Heart left ventricle (tissue), 16 donors: ENCODE measurements at regions not wholly inside any gene's neighbourhood (a gene's known extent, or its start where the extent isn't known, plus 50 kb on each side); places are given as distances from the start of the nearest gene placed in this dataset.

ENCODE experiments used
- ATAC-seq, 4 donors: fragments of 200-7000 bp; cut with Tn5 transposase; one replicate each; pipeline ENCODE4 v1.9.1; 2020 to 2022; ENCODE audit warnings: moderate library complexity in 4 of 4, mild to moderate bottlenecking in 3 of 4, moderate number of reproducible peaks in 1 of 4
- DNase-seq, 5 donors: peaks; one replicate each; pipeline ENCODE4 v3.0.0-alpha.2; 2020
- H3K27ac ChIP-seq, 12 donors: fragments of 200-600 bp; sonication (generic) in 4 of 12; one replicate each; pipeline versions ENCODE4 v1.5.0 to v1.8.0; 2016 to 2022; ENCODE audit warnings: mild to moderate bottlenecking in 2 of 12
- H3K27me3 ChIP-seq, 9 donors: fragments of 200-600 bp; sonication (generic) in 2 of 9; one replicate each; pipeline versions ENCODE4 v1.5.1 to v1.8.0; 2016 to 2022; ENCODE audit warnings: mild to moderate bottlenecking in 3 of 9
- H3K36me3 ChIP-seq, 9 donors: fragments of 200-600 bp; sonication (generic) in 2 of 9; one replicate each; pipeline versions ENCODE4 v1.5.0 to v1.8.0; 2018 to 2022; ENCODE audit warnings: mild to moderate bottlenecking in 2 of 9
- H3K4me1 ChIP-seq, 12 donors: fragments of 200-600 bp; sonication (generic) in 4 of 12; one replicate each; pipeline versions ENCODE4 v1.5.0 to v1.8.0; 2016 to 2022; ENCODE audit warnings: mild to moderate bottlenecking in 3 of 12
- H3K4me3 ChIP-seq, 12 donors: fragments of 200-600 bp; sonication (generic) in 4 of 12; one replicate each; pipeline versions ENCODE4 v1.5.0 to v1.8.0; 2017 to 2022; ENCODE audit warnings: mild to moderate bottlenecking in 9 of 12, moderate library complexity in 4 of 12
- H3K9me3 ChIP-seq, 12 donors: fragments of 200-600 bp; sonication (generic) in 4 of 12; one replicate each; pipeline versions ENCODE4 v1.5.0 to v1.8.0; 2016 to 2022; ENCODE audit warnings: mild to moderate bottlenecking in 1 of 12
- POLR2A ChIP-seq, 2 donors: fragments of 450-650 bp; IDR thresholded peaks; one replicate each; pipeline ENCODE4 v1.6.1; 2017; ENCODE audit warnings: antibody characterized with exemption in 2 of 2, mild to moderate bottlenecking in 2 of 2, moderate library complexity in 2 of 2
- WGBS, 4 donors: extraction: QIAGEN DNeasy Blood & Tissue Kit in 2 of 4; methylation state at CpG; one replicate each; pipeline versions ENCODE4 v1.1.5 to v1.1.7; 2013 to 2018; 5-methylcytosine and 5-hydroxymethylcytosine counted together
- intact Hi-C, 10 donors: fragments of 100-400 bp; cut with DNase I; formaldehyde crosslinking; loops; one replicate each; pipeline versions ENCODE4 v1.11.1 to v1.14.2; 2022
- TF ChIP-seq, protein P1 (sequence below), 12 donors: fragments of 200-600 bp; sonication (generic) in 4 of 12; IDR thresholded peaks; one replicate each; pipeline versions ENCODE4 v1.5.0 to v1.8.0; 2018 to 2022; ENCODE audit warnings: antibody characterized with exemption in 12 of 12, mild to moderate bottlenecking in 5 of 12
- donor health status: ischemic (EF 13 %, LVEDD 7.1; RV severe dilation, severe dysfunction).
- donor health status: healthy with polysubstance abuse.
- donor health status: DM: no; HTN: yes; CAD: no.
- donor health status: DM: no; HTN: no; CAD: no.
- donor health status: ischemic (EF 25% LVEDD 6.9; RV normal size, moderate dysfunction).
- donor health status: ischemic (EF 25% LVEDD 5.7; RV mildly dilated, moderate dysfunction).
- donor health status: healthy.
- donor health status: DM: yes; HTN: yes; CAD: no.
- donor health status: ischemic (EF 35%, LVEDD 5.7; RV mildly dilated, moderate dysfunction).
- donor health status: nonischemic (EF 11% LVEDD 7.7; RV severe dilation, severe dysfunction).
- donor health status: DM: yes; HTN: yes; CAD: no.
- donor health status: PGD.
- donor health status: ischemic (EF 29% LVEDD 5.4; RV normal size, mild dysfunction).
- donor health status: nonischemic (EF 23%, LVEDD 6.1; RV moderate dilation, normal function).

DNA sequence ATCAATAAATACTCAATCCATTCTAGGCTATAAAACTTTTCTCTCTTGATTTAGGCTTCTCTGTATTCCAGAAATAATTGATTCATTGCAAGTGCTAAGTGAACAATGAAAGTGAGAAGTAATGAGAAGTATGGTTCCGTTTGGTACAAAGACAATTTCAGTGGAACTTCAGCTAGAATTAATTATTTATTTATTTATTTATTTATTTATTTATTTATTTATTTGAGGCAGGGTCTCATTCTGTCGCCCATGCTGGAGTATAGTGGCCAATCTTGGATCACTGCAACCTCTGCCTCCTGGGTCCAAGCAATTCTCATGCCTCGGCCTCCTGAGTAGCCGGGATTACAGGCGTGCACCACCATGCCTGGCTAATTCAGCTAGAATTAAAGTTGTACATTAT, 262.1 kb downstream of the B3GLCT start:
- no peaks in the 10 kb centered on the region for H3K36me3 ChIP-seq
- TF ChIP-seq, protein P1, sequence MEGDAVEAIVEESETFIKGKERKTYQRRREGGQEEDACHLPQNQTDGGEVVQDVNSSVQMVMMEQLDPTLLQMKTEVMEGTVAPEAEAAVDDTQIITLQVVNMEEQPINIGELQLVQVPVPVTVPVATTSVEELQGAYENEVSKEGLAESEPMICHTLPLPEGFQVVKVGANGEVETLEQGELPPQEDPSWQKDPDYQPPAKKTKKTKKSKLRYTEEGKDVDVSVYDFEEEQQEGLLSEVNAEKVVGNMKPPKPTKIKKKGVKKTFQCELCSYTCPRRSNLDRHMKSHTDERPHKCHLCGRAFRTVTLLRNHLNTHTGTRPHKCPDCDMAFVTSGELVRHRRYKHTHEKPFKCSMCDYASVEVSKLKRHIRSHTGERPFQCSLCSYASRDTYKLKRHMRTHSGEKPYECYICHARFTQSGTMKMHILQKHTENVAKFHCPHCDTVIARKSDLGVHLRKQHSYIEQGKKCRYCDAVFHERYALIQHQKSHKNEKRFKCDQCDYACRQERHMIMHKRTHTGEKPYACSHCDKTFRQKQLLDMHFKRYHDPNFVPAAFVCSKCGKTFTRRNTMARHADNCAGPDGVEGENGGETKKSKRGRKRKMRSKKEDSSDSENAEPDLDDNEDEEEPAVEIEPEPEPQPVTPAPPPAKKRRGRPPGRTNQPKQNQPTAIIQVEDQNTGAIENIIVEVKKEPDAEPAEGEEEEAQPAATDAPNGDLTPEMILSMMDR (IDR thresholded peaks at IDR 0.05): no peak
- TF ChIP-seq POLR2A (IDR thresholded peaks at IDR 0.05): no peak
- no peak overlapping the region for H3K27ac ChIP-seq
- H3K4me3 ChIP-seq: no peak overlapping the region
- H3K27me3 ChIP-seq: no peaks in the 10 kb centered on the region
- DNase-seq (no peak), ATAC-seq (no peak)
- intact Hi-C loops: no loop called here
- peaks cover 0 to 7% (median 0%) of the 10 kb centered on the region in 12 donors for H3K9me3 ChIP-seq
- H3K4me1 ChIP-seq: no peaks in the 10 kb centered on the region
- 91 to 92% (median 91%) methylated on average over 5 of the region's 5 CpGs for WGBS, 4 donors

DNA sequence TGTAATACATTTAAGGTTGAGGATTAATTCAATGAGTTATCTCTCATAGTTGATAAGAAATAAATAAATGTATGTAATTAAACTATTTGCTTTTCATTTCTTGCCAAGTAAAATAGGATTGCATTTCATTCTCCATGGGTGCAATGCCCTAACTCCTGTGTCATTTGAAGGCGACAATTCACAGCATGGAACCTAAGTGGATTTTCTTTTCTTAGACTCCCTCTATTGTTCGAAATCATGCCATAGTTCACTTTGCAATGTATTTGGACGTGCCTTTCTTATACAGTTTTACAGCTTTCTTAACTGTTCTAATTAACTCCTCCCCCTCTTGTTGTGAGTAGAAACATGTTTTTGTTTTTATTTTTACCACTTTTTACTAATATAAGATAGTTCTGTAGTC, 263.0 kb downstream of the B3GLCT start:
- Histone ChIP-seq H3K4me3 (no peak overlapping the region), H3K36me3 (no peaks in the 10 kb centered on the region), H3K9me3 (peaks cover 0 to 7% (median 0%) of the 10 kb centered on the region in 12 donors), H3K27ac (no peak overlapping the region), H3K4me1 (no peaks in the 10 kb centered on the region), H3K27me3 (no peaks in the 10 kb centered on the region)
- ATAC-seq (no peak), DNase-seq (no peak)
- no peak for TF ChIP-seq POLR2A (IDR thresholded peaks at IDR 0.05)
- TF ChIP-seq, protein P1 (IDR thresholded peaks at IDR 0.05): no peak
- 82 to 90% (median 87%) methylated on average over 3 of the region's 3 CpGs for WGBS, 4 donors
- intact Hi-C loops: no loop called here

DNA sequence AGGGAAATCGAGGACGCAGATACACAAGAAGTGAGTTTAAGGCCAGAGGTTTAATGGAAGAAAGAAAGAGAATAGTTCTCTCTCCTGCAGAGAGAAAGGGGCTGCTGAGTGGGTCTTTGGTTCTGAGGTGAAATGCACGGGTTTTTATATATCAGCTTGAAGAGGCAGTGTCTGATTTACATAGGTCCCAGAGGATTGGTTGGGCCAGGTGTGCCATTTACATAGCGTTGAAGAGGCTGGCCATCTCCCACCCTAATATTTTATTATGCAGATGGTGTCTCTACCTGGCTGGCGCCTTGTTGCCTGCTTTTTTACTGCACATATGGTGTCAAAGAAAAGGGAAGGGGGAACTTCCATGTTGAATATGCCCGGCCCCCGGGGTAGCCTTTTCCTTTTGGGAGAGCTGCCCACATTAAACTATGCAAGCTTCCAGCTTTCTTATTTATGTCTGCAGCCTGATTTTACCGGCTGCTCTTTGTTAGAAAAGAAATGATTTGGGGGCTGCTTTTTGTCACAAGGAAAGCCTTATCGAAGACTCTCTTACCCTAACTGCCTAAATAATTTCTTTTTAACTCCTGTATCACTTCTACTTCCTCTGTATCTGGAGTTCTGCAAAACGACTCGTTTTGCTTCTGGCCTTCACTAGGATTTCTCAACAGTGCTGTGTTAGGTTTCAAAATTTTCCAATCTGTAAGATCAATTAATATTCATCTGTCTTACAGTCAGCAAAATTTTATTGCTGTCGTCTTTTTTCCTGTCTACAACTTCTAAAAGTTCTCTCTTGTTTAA, 268.5 kb downstream of the B3GLCT start:
- no peak for ATAC-seq
- WGBS, 4 donors: 62 to 72% (median 69%) methylated on average over 12 of the region's 12 CpGs

DNA sequence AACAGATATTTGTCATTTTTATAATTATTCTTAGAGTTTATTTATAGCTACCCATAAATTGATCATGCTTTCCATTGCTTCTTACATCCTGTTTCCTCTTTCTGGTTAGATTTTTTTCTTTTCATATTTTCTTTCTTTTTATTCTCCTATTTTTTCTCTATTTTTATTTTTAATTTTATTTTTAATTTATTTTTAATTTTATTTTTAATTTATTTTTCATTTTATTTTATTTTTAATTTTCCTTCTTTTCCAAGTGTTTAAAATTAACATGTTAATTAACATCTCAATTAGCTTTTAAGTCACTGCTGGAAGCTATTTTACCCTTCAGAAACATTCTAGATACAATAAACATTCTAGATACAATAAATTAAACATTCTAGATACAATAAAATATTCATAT, 269.6 kb downstream of the B3GLCT start:
- no peak overlapping the region for H3K27ac ChIP-seq
- no peaks in the 10 kb centered on the region for H3K27me3 ChIP-seq
- TF ChIP-seq POLR2A (IDR thresholded peaks at IDR 0.05): no peak
- TF ChIP-seq, protein P1 (IDR thresholded peaks at IDR 0.05): no peak
- no peak for ATAC-seq
- DNase-seq: no peak
- H3K9me3 ChIP-seq: no peaks in the 10 kb centered on the region
- no peak overlapping the region for H3K4me3 ChIP-seq
- H3K36me3 ChIP-seq: no peaks in the 10 kb centered on the region
- intact Hi-C loops: no loop called here
- no peaks in the 10 kb centered on the region for H3K4me1 ChIP-seq

More for the DNA sequence above, 268.5 kb downstream of the B3GLCT start:
- no peak overlapping the region for H3K4me3 ChIP-seq
- TF ChIP-seq, protein P1 (IDR thresholded peaks at IDR 0.05): no peak
- TF ChIP-seq POLR2A (IDR thresholded peaks at IDR 0.05): no peak
- no peak overlapping the region for H3K27ac ChIP-seq
- no peaks in the 10 kb centered on the region for H3K4me1 ChIP-seq
- intact Hi-C loops: no loop called here
- H3K27me3 ChIP-seq: no peaks in the 10 kb centered on the region
- no peaks in the 10 kb centered on the region for H3K36me3 ChIP-seq
- no peaks in the 10 kb centered on the region for H3K9me3 ChIP-seq
- no peak for DNase-seq
